ENCODE measurements at regions not wholly inside any gene's neighbourhood (a gene's known extent, or its start where the extent isn't known, plus 50 kb on each side); places are given as distances from the start of the nearest gene placed in this dataset.

DNA sequence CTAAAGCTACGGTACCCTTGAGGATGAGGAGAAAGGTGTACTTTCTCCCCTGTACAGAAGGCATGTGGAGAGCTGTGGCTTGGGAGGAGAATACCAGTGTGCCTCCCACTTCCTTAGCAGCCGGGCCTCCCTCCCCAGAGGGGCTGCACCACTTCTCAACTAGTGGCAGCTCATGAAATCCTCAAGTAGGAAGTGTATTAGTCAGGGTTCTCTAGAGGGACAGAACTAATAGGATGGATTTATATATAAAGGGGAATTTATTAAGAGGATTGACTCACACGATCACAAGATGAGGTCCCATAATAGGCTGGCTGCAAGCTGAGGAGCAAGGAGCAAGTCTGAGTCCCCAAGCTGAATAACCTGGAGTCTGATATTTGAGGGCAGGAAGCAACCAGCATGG lies 53.1 kb upstream of the PPP2R5A start:
- Histone ChIP-seq H3K4me3 (no peak overlapping the region), H3K9ac (ENCODE audit: insufficient read length) (no peak overlapping the region), H3K9me3 (ENCODE audit: low read depth, low read length) (no peaks in the 10 kb centered on the region), H3K36me3 (ENCODE audit: insufficient read depth, low read length) (no peaks in the 10 kb centered on the region), H3K27ac (no peak overlapping the region)
- no peak for DNase-seq (ENCODE audit: low read depth, low spot score)
- no peak for TF ChIP-seq EZH2 (IDR thresholded peaks at IDR 0.05)
- no peak for TF ChIP-seq FOXP2 (optimal IDR thresholded peaks at IDR 0.05; ENCODE audit: control extremely low read depth, extremely low read length, insufficient read depth)

DNA sequence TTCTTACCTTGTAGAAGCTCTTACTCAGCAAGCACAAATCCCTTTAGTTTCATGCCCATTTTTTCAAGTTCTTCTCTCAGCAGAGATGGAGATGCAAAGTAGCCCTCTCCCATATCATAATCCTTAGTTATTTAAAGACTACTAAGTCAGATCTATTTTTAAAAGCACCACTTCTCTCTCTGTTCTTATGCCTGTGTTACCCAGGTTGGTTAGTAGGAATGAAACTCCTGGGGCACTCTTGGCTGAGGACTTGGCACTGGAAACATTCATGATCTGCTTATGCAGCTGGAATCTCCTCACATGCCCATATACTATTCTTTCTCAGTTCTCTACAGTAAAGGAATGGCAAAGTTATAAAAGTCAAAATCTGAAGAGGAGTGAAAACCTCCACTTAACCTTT lies 51.9 kb upstream of the PPP2R5A start:
- no peak overlapping the region for H3K27ac ChIP-seq
- no peak overlapping the region for H3K9ac ChIP-seq (ENCODE audit: insufficient read length)
- DNase-seq (ENCODE audit: low read depth, low spot score) = no peak
- no peaks in the 10 kb centered on the region for H3K9me3 ChIP-seq (ENCODE audit: low read depth, low read length)
- TF ChIP-seq POLR2AphosphoS5 (IDR thresholded peaks at IDR 0.05; ENCODE audit: borderline replicate concordance, low read depth, low read length) = no peak
- no peak for TF ChIP-seq EZH2 (IDR thresholded peaks at IDR 0.05)
- no peak for TF ChIP-seq FOXP2 (optimal IDR thresholded peaks at IDR 0.05; ENCODE audit: control extremely low read depth, extremely low read length, insufficient read depth)
- no peaks in the 10 kb centered on the region for H3K36me3 ChIP-seq (ENCODE audit: insufficient read depth, low read length)
- no peak overlapping the region for H3K4me3 ChIP-seq

DNA sequence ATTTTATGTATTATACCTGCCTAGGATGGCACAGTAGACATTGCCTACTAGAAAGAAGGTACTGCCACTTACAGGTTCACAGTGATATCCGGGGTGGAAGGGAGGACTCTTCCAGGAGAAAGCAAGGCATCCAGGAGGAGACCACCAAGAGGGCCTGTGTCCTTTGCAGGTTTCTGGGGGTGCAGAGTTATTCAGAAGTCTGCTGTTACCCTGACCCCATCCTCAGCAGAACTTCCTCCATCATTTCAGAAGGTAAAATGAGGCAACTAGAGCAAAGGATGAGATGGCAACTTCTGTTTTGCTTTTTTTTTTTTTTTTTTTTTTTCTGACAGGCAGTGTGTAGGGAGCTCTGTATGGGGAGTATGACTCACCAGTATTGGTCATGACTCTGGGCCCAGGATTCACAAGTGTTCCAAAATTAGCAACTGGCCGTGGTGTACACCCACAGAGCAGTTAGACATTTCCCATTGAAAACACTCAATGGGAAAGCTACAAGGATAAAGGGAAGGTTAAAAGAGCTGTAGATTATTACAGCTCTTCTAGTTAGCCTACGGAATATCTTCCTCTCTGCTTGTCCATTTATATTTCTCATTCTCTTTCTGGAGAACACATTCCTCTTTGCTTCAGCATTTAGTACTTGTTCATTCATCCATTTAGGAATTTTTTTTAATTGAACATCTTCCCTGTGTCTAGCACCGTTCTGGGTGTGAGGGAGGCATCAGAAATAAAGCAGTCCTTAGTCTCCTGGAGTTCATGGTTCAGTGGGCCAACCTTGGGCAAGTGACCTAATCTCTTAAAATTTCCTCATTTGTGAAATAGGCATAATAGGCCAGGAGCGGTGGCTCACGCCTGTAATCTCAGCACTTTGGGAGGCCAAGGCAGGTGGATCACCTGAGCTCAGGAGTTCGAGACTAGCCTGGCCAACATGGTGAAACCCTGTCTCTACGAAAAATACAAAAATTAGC lies 50.5 kb upstream of the PPP2R5A start:
- no peak for DNase-seq (ENCODE audit: low read depth, low spot score)
- TF ChIP-seq EZH2 (IDR thresholded peaks at IDR 0.05) (no peak), POLR2AphosphoS5 (IDR thresholded peaks at IDR 0.05; ENCODE audit: borderline replicate concordance, low read depth, low read length) (no peak), FOXP2 (optimal IDR thresholded peaks at IDR 0.05; ENCODE audit: control extremely low read depth, extremely low read length, insufficient read depth) (no peak)
- Histone ChIP-seq H3K9ac (ENCODE audit: insufficient read length) (no peak overlapping the region), H3K4me3 (no peak overlapping the region), H3K27ac (no peak overlapping the region), H3K9me3 (ENCODE audit: low read depth, low read length) (no peaks in the 10 kb centered on the region), H3K36me3 (ENCODE audit: insufficient read depth, low read length) (no peaks in the 10 kb centered on the region)
